GM19455 (cell line): ENCODE measurements at regions not wholly inside any gene's neighbourhood (a gene's known extent, or its start where the extent isn't known, plus 50 kb on each side); places are given as distances from the start of the nearest gene placed in this dataset.
"Not testable (repeated sequence)": the region's sequence is repeated elsewhere in the genome, so short reads cannot be mapped to it uniquely, and the experiment has no call there.

ENCODE experiments used
- ATAC-seq: cut with Tn5 transposase; IDR thresholded peaks from one replicate; pipeline ENCODE4 v1.9.1; 2021; ENCODE audit not compliant: unreplicated experiment

DNA sequence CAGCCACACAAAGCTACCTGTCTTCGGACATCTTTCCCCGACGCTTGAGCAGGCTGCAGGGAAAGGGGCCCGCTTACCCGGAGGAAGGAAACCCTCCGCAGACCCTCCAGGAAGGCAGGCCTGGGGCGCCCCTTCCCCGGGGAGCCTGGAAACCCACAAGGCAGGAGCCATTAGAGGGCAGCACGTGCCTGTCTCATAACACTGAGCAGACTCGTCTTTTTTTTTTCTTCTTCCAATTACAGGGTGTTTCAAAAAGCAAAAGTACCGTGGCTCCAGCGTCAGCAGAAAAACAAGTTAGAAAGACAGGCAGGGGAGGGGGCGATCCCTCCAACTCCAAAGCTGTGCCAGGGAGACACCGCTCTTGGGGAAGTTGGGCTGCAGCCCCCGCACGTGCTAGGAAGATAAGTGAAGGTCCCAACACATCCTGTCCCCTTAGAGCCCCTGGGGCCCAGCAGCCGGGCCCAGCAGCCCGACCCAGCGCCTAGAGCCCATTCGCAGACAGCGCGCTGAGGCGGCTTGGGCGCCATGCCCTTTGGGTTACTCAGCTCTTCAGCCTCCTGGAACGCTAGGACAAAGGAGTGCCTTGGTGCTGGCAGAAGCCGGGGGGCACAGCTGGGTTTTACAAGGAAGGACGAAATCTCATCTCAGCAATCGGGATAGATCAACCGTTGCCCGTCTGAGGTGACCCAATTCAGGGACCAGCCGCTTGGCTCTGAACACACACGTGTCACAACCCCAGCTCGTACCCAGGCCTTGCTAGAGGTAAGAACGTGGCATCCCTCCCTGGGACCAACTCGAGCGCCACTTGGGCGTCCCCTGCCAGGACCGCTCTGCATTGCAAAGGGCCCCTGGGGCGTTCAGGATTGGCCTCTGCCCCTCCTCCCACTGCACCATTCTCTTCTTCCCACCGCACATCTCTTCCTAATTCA, 136.3 kb downstream of the LY86 start:
- ATAC-seq, result no peak

DNA sequence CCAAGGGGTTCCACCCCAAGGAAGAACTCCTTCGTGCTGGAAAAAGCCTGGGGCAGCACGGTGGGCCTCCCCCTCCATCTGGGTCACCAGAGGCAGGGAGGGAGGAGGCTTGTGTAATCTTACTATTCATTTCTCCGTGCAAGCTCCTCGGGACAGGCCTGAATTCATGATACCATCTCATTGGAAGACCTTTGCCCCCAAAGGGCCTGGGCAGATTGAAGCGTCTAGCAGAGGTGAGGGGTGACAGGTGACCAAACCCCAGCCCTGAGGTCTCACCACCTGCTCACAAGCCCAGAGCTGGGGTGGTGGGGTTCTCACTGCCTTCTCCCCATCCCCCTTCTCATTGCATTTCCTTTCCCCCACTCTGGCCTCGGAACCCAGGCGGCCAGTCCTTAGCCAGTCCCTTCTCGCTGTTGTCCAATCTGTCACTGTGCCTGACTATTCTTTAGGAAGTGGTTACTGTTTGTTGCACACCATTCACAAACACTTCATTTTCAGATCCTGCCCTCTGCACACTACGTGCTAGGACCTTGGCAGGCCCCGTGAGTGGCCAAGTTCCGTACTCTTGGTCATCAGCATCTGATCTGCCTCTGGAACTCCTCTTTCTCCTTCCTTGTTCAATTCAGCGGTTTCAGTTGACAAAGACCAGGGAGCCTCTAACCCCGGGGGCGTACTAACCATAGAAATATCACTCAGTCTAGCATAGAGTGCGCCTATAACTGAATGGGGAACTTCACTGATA, 137.1 kb downstream of the LY86 start:
- no peak for ATAC-seq

DNA sequence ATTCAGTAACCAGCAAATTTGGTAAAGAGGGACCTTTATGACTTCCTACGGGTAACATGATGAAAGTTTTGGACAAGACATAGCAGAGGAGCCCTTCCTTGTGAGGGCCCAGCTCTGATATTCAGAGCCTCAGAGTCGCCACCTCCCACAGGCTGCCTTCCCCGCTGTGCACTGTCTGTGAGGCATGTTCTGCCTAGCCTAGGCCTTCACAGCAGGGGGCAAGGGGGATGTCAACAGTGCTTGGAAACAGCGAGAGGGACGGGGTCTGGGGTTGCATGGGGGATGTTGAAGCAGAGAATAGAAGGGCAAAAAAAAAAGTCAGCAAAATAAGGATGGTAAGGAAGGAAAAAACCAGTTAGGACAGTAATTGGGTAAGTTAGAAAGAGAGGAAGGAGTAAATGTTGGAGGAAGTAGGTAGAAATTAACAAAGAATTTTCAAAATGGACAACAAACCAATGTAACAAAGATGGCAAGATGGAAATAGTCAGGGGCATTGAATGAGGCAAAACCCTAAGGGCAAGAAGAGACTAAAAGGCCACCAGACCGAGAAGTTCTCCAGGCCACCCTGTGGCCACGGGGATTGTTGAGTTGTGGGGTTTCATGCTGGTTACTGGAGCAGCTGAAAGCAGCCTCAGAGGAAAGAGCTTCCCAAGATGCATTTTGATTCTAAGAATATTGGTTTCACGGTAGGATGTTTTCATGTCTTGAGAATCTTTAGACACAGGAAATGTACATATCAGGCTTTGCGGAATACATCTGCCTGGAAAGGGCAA, 139.8 kb downstream of the LY86 start:
- no peak for ATAC-seq

DNA sequence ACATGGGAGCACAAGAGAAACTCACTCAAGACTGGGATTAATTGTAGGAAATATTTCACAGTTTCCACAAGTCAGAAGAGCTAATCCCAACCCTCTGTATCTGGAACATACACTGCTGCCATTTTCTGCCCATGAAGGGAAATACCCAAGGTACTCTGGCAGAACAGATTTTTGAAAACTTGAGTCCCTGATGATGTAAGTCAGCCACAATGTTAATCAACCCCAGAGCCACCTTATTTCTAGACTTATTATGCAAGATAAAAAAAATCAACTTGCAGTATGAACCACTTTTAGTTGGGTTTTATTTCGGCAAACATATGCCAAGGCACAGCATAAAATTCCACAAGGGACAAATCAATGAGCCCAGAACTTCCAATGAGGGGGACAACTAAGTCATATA, 141.5 kb downstream of the LY86 start:
- no peak for ATAC-seq

DNA sequence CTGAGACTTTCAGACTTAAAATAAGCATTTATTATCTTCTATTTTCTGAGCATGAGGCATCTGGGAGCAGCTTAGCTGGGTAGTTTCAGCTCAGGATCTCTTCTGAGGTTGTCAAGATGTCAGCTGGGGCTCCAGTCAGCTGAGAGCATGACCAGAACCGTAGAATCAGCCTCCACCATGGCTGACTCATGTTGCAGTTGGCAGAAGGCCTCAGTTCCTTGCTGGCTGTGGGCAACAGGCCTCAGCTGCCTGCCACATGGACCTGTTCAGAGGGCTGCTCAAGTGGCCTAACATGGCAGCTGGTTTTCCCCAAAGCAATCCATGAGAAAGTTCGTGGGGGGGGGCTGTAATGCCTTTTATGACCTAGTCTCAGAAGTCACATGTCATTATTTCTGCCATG, 142.3 kb downstream of the LY86 start:
- ATAC-seq, result no peak

DNA sequence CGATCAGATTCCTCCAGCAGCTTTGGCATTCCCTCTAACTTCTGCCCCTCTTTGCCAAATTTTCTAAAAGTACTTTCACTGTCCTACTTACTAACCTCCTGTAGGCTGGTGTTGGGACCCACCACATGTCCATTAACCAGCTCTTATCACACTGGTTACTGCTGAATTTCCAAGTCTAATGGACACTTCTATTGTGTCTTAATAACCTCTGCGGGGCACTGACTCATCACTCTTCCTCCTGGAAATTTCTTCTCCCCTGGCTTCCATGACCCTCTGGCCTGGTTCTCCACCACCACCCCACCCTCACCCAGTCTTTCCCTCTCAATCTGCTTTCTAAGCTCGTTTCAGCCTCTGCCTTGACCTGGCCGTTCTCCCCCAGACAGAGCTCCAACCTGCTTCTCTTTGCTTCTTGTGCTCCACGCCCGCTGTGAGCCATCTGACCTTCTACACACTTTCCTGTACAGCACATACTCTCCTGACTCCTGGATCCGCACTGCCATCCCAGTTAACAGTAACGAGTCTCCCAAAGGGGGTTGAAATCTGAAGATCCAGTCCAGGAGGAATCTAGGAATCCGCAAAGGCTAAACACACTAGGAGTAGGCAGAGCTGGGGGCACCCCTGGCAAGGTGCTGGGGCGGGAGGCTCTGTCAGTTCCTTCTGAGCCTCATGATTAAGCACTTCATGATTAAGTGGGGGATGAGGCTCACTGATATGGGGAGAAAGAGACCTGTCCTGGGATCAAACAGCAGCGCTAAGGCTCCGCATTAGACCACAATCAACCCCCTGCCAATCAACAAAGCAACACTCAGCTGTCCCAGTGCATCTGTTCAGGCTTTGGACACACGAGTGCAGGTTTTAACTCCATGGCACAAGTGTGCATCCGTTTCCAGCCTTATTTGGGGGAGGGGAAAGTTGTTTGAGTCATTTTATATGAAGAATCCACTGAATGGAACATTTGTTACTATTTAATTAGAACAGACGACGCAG, 146.3 kb downstream of the LY86 start:
- ATAC-seq, result no peak

DNA sequence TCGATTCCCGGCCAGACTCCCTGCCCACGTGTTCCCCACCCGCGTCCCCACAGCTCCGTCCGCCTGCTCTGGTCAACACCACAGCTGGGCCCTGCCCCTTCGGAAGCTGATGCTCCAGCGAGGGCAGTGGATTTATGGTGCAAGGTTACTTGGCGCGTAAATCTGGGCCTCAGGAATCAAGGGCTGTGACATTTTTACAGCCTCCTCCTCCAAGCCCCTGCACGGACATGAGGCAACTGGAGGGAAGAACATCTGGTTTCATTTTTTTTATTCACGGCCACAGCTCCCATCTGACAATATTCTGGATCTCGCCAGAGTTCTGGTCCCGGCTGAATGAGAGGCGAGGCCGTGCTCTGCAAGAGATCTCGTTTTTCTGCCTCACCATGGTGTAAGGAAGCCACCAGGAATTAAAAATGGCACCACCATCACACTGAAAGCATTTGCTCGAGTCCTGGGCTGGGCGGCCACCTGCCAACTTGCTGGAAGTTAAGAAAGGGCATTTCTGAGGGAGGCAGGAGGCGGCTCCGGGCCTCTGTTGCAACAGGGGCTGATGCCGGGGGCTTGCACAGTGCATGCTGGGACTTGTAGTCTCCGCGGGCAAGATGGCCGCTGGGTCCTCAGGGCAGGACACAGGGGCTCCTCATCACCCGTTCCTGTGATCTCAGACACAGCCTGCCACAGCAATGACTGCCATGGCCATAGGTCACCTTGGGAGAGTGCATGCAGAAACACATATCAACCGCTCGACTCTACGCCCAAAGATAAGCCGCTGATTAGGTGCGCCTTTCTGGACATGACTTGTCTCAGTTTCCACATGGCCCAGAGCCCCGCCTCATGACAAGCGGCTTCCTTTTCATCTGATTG, 148.5 kb downstream of the LY86 start:
- no peak for ATAC-seq

DNA sequence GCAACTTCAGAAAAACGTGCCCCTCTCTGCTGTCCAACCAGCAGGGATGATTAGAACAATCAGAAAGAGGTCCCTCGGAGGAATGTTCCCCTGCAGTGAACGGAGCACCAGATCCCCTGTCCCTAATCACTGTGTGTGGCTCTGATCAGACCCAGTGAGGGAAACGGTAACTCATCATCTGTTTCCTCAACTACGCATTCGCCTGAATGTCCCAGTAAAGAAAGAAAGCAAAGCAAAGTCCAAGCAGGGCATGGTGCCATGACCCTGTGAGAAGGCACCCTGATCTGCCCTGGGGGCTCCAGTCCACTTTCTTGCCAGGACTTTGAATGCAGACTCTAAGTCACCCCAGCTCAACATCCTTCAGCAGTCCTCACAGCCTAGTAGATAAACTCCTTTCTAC, 149.2 kb downstream of the LY86 start:
- ATAC-seq, result no peak

DNA sequence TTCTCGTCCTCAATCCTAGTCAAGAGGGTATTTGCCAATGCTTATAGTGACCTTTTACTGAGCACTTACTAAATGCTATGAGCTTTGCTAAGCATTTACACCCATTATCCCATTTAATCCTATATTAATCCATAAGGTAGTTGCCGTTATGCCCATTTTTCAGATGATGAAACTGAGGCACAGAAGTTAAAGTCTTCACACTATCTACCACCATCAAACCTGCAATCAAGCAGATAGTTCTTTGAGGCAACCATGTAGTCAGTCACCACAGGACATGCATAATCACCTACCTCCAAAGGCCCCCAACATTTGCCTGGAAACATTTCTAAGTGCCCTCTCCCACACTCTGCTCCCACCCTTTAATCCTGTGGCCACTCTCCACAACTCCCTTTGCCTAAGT, 149.6 kb downstream of the LY86 start:
- ATAC-seq, result no peak

DNA sequence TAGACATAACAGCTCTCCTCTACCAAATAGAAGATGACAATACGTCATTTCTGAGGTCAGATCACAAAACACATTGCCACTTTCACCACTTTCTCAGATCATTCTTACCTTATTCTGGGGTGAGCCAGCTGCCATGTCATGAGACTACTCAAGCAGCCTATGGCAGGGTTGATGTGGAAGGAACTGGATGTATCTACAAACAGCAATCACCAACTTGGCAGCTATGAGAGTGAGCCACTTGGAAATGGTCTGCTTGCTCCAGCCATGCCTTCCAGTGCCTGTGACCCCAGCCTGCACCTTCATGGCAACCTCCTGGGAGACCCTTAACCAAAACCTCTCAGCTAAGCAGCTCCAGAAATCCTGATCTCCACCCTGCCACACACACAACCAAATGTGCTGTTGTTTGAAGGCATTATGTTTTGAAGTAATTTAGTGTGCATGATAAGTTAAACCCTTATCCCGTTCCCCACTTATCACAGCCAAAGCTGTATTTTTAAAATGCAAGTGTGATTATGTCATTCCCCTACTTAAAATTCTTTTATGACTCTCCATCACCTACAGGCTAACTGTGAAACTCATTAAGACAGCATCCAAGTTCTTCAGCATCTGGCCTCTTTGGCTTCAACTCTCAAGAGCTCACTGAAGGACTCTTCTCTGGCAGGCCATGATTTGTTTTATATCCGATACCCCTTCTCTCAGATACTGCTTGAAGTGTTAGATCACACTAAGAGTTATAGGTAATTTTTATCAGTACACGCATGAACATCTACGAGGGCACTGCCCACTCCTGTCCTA, 150.6 kb downstream of the LY86 start:
- no peak for ATAC-seq

DNA sequence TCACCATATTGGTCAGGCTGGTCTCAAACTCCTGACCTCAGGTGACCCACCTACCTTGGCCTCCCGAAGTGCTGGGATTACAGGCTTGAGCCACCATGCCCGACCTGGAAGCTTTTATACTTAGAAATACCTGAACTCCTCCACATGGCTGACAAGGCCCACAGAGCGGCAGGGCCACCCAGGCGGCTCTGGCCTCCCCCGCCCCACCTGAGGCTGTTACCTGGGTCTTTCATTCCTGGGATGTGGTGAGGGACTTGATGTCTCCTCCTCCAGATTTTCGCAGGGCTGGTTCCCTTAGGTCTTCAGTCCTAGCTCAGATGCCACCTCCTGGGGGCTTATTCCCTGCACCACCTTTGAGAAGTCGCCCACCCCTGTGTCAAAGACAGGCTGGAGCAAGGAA, 152.1 kb downstream of the LY86 start:
- ATAC-seq, result no peak

DNA sequence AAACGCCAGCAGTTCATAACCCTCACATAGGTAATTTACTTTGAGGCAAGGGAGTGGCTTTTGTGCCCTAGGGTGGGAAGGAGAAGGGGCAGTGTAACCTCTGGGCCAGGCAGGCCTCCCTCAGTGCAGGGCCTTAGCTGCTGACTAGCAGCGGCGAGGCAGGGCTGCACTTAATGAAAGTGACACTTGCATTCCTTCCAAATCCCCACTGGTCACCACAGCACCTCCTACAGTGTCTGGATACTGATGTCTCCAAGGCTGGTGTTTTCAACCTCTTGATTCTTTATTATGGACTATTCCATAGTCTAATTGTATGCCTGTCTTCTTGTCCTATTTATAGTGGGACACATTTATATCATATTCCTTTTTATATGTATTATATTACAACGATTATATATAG, 152.7 kb downstream of the LY86 start:
- ATAC-seq, result no peak

DNA sequence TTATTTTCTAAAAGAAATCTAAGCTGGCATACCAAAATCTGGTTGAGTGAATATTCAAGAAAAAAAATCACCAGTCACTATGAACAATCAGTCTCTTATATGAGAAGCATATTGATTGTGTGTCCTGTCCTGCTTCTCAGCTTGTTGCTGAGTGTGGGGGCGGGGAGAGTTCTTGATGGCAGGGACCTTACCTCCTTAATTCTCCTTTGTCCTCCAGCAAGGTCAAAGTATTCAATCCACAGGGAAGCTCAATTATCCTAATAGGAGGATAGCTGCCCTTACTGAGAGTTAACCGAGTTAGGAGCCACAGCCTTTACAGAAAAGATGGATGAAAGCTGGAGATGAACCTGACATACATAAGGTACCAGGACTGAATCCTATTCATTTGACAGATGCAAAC, 154.0 kb downstream of the LY86 start:
- ATAC-seq, result no peak

DNA sequence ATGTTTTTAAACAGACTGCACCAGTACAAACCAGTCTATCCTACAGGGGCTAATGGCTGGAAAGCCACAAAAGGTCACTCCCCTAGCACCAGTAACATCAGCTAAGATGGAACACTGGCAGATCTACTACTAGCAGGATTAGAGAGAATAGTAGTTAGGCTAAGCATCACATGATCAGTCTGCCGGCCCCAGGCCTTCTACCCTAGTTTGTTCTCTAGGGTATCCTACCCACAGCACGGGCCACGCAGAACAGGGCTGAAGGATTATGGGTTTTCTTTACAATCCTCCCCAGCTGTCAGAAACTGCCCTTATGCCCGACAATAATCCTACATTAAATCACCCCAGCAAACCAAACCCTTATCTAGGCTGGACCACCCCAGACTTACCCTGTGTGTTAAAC, 156.0 kb downstream of the LY86 start:
- no peak for ATAC-seq

DNA sequence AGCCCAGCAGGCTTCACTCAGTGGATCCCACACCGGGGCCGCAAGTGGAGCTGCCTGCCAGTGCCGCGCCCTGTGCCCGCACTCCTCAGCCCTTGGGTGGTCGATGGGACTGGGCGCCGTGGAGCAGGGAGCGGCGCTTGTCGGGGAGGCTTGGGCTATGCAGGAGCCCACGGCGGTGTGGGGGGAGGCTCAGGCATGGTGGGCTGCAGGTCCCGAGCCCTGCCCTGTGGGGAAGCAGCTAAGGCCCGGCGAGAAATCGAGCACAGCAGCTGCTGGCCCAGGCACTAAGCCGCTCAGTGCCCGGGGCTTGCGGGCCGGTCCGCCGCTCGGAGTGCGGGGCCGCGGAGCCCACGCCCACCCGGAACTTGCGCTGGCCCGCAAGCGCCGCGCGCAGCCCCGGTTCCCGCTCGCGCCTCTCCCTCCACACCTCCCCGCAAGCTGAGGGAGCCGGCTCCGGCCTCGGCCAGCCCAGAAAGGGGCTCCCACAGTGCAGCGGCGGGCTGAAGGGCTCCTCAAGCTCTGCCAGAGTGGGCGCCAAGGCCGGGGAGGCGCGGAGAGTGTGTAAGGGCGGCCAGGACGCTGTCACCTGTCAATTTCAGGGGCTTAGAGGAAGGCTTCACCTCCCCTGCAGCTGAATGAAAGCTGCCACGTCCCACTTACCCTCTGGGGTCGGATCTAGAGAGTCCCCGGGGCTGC, 157.3 kb downstream of the LY86 start:
- not testable (repeated sequence) for ATAC-seq

DNA sequence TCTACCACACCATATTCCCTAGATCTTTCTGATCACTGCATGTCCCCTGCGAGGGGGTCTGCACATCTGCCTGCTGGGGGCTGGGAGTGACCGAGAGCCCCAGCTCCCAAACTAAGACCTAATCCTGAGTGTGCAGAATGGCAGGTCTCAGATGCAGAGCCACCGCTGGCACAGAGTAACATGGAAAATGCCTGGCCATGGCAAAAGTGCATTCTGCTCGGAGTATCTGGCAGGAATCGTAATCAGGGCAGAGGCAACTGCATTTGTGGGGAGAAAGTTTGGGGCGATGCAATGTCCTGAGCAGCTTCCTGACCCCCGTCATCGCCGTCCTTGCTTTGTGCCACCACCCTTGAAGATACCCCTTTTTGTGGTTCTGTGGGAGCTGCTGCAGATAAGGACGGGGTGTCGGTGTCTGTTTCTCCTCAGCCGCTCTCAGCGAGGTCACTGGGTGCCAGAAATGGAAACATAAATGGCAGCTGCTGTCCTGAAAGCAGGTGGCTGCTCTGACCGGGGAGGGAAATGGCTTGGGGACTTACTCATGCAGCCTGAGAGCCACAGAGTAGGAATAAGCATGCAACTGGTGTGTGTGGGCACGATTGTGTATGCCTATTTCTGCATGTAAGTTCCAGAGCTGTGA, 157.9 kb downstream of the LY86 start:
- no peak for ATAC-seq

DNA sequence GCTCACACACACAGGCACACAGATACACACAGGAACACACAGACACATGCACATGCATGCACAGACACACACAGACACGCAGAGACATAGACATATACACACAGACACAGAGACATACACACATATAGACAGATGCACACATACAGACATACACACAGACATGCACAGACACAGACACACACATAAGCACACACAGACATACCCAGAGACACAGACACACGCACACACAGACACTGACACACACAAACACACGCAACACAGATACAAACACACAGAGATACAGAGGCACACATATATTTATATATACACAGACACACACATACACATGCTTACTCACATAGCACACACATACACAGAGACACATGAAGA, 158.4 kb downstream of the LY86 start:
- ATAC-seq, result no peak

DNA sequence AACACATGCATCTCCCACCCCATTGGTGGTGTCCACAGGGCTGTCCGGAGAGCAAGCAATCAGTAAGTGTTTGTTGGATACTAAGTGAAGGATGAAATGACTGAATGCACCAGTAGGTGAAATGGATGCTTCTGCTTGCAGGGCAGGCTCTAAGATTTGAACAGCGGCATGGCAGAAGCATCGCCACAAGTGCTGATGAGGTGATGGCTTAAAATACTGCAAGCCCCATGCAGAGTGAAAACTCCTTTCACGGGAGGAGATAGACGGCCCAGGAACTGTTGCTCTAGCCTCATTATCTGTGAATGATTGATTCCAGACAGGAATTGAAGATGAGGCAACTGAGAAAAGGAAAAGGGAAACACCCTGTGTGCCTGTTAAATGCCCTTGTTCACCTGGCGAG, 158.9 kb downstream of the LY86 start:
- no peak for ATAC-seq
